ENCODE measurements at regions not wholly inside any gene's neighbourhood (a gene's known extent, or its start where the extent isn't known, plus 50 kb on each side); places are given as distances from the start of the nearest gene placed in this dataset.

GRCh38 chr14:54133896-54134295 is 177.3 kb upstream of the BMP4 start:
- no peak for DNase-seq

GRCh38 chr14:54135804-54136280 is 179.2 kb upstream of the BMP4 start:
- DNase-seq: no peak

- no peak for DNase-seq
Measured at GRCh38 chr14:54136894-54137613, 180.4 kb upstream of the BMP4 start.

GRCh38 chr14:54137614-54137961 is 181.0 kb upstream of the BMP4 start:
- DNase-seq: no peak

- DNase-seq: no peak
Measured at GRCh38 chr14:54138024-54138353, 181.4 kb upstream of the BMP4 start.

- no peak for DNase-seq
Measured at GRCh38 chr14:54138354-54139038, 181.9 kb upstream of the BMP4 start.

- DNase-seq: no peak
Measured at GRCh38 chr14:54140551-54140950, 183.9 kb upstream of the BMP4 start.

- no peak for DNase-seq
Measured at GRCh38 chr14:54146601-54147000, 190.0 kb upstream of the BMP4 start.

- DNase-seq: no peak
Measured at GRCh38 chr14:54147282-54147681, 190.7 kb upstream of the BMP4 start.

- DNase-seq: no peak
Measured at GRCh38 chr14:54147758-54148157, 191.1 kb upstream of the BMP4 start.

- no peak for DNase-seq
Measured at GRCh38 chr14:54148251-54148650, 191.6 kb upstream of the BMP4 start.

- no peak for DNase-seq
Measured at GRCh38 chr14:54152351-54152750, 195.7 kb upstream of the BMP4 start.

GRCh38 chr14:54166049-54166950 is 209.7 kb upstream of the BMP4 start:
- no peak for DNase-seq

- DNase-seq: no peak
Measured at GRCh38 chr14:54168489-54168888, 211.9 kb upstream of the BMP4 start.

- no peak for DNase-seq
Measured at GRCh38 chr14:54169254-54169924, 212.8 kb upstream of the BMP4 start.

GRCh38 chr14:54170301-54170700 is 213.7 kb upstream of the BMP4 start:
- DNase-seq: no peak

- DNase-seq: no peak
Measured at GRCh38 chr14:54172114-54172513, 215.5 kb upstream of the BMP4 start.

GRCh38 chr14:54172562-54172961 is 215.9 kb upstream of the BMP4 start:
- no peak for DNase-seq

- no peak for DNase-seq
Measured at GRCh38 chr14:54173802-54174201, 217.2 kb upstream of the BMP4 start.

GRCh38 chr14:54174457-54174856 is 217.8 kb upstream of the BMP4 start:
- no peak for DNase-seq

- DNase-seq: peak; percentile 59
Measured at GRCh38 chr14:54175298-54175942, 218.8 kb upstream of the BMP4 start.

GRCh38 chr14:54177019-54177418 is 219.8 kb upstream of the CDKN3 start:
- DNase-seq: no peak
